Sigmoid colon (tissue), 6 donors: ENCODE measurements at regions not wholly inside any gene's neighbourhood (a gene's known extent, or its start where the extent isn't known, plus 50 kb on each side); places are given as distances from the start of the nearest gene placed in this dataset.

Experiments
- DNase-seq: peaks from one replicate; pipeline ENCODE4 v3.0.0-alpha.2; 2019
- H3K27ac ChIP-seq, 4 donors: fragments of 200-600 bp; sonication (generic); one replicate each; pipeline ENCODE4 v1.5.1; 2016 to 2019; ENCODE audit warnings: mild to moderate bottlenecking in 1 of 4
- H3K27me3 ChIP-seq, 3 donors: fragments of 200-600 bp; sonication (generic); one replicate each; pipeline ENCODE4 v1.5.1; 2019; ENCODE audit warnings: mild to moderate bottlenecking in 1 of 3
- H3K36me3 ChIP-seq, 4 donors: fragments of 200-600 bp; sonication (generic); one replicate each; pipeline ENCODE4 v1.5.1; 2016 to 2019
- H3K4me1 ChIP-seq, 4 donors: fragments of 200-600 bp; sonication (generic); one replicate each; pipeline ENCODE4 v1.5.1; 2017 to 2019
- H3K4me3 ChIP-seq, 4 donors: fragments of 200-600 bp; sonication (generic); one replicate each; pipeline ENCODE4 v1.5.1; 2017 to 2019; ENCODE audit warnings: mild to moderate bottlenecking in 2 of 4, moderate library complexity in 1 of 4
- H3K9me3 ChIP-seq, 4 donors: fragments of 200-600 bp in 3 of 4; sonication (generic) in 3 of 4; one replicate each; pipeline versions ENCODE4 v1.5.1 to v1.6.1; 2013 to 2019
- EP300 ChIP-seq, 4 donors: sonication (generic); formaldehyde crosslinking; IDR thresholded peaks; one replicate each; pipeline ENCODE4 v1.6.1; 2017; ENCODE audit warnings: antibody characterized with exemption in 4 of 4
- POLR2A ChIP-seq, 2 donors: fragments of 450-650 bp; IDR thresholded peaks; one replicate each; pipeline ENCODE4 v1.6.1; 2016; ENCODE audit warnings: antibody characterized with exemption in 2 of 2, mild to moderate bottlenecking in 2 of 2, moderate library complexity in 2 of 2
- POLR2AphosphoS5 ChIP-seq, 4 donors: sonication (generic); formaldehyde crosslinking; IDR thresholded peaks; one replicate each; pipeline ENCODE4 v1.6.1; 2017; ENCODE audit warnings: antibody characterized with exemption in 4 of 4
- WGBS, 2 donors: extraction: QIAGEN DNeasy Blood & Tissue Kit; methylation state at CpG; one replicate each; pipeline ENCODE4 v1.1.7; 2013; 5-methylcytosine and 5-hydroxymethylcytosine counted together
- intact Hi-C: fragments of 100-400 bp; cut with DNase I; formaldehyde crosslinking; loops from one replicate; pipeline ENCODE4 v1.15.1; 2023
- TF ChIP-seq, protein P1 (sequence below), 4 experiments: fragments of 450-650 bp in 3 of 4; fragments of 200-600 bp in 1 of 4; IDR thresholded peaks; one replicate each; pipeline ENCODE4 v1.5.1; 2016 to 2019; ENCODE audit warnings: antibody characterized with exemption in 4 of 4, mild to moderate bottlenecking in 3 of 4, moderate library complexity in 2 of 4
- donor health status: healthy with polysubstance abuse.
- donor health status: healthy.

DNA sequence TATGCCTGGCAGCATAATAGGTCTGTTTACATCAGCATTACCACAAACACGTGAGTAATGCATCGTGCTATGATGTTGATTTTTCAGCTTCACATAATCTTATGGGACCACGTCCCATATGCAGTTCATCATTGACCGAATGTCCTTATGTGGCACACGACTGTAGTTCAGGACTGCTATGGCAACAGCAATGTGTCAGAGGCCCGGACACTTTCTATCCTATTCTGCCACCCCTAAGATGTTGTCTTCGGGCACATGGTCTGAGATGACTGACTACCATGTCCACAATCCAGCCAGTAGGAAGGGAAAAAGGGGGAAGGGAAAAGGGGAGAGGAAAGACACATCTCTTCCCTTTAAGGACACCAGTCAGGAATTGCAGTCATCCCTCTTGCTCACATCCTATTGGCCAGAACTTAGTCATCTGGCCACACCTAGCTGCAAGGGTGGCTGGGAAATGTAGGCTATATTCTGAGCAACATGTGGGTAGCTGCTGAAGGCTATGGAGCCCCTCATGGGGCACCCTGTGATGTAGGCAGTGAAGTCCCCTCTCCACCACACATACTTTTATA lies 196.0 kb upstream of the RBPJ start:
- H3K27ac ChIP-seq = no peak overlapping the region
- TF ChIP-seq, protein P1, sequence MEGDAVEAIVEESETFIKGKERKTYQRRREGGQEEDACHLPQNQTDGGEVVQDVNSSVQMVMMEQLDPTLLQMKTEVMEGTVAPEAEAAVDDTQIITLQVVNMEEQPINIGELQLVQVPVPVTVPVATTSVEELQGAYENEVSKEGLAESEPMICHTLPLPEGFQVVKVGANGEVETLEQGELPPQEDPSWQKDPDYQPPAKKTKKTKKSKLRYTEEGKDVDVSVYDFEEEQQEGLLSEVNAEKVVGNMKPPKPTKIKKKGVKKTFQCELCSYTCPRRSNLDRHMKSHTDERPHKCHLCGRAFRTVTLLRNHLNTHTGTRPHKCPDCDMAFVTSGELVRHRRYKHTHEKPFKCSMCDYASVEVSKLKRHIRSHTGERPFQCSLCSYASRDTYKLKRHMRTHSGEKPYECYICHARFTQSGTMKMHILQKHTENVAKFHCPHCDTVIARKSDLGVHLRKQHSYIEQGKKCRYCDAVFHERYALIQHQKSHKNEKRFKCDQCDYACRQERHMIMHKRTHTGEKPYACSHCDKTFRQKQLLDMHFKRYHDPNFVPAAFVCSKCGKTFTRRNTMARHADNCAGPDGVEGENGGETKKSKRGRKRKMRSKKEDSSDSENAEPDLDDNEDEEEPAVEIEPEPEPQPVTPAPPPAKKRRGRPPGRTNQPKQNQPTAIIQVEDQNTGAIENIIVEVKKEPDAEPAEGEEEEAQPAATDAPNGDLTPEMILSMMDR (IDR thresholded peaks at IDR 0.05) = no peak
- TF ChIP-seq EP300 (IDR thresholded peaks at IDR 0.05) = no peak
- TF ChIP-seq POLR2AphosphoS5 (IDR thresholded peaks at IDR 0.05) = no peak
- TF ChIP-seq POLR2A (IDR thresholded peaks at IDR 0.05) = no peak
- H3K36me3 ChIP-seq = no peaks in the 10 kb centered on the region
- H3K9me3 ChIP-seq = no peaks in the 10 kb centered on the region
- 87 to 89% methylated on average over 7 of the region's 7 CpGs for WGBS, 2 donors
- intact Hi-C loops = no loop called here
- H3K4me3 ChIP-seq = no peak overlapping the region
- H3K4me1 ChIP-seq = no peaks in the 10 kb centered on the region
- DNase-seq = no peak
- no peaks in the 10 kb centered on the region for H3K27me3 ChIP-seq

DNA sequence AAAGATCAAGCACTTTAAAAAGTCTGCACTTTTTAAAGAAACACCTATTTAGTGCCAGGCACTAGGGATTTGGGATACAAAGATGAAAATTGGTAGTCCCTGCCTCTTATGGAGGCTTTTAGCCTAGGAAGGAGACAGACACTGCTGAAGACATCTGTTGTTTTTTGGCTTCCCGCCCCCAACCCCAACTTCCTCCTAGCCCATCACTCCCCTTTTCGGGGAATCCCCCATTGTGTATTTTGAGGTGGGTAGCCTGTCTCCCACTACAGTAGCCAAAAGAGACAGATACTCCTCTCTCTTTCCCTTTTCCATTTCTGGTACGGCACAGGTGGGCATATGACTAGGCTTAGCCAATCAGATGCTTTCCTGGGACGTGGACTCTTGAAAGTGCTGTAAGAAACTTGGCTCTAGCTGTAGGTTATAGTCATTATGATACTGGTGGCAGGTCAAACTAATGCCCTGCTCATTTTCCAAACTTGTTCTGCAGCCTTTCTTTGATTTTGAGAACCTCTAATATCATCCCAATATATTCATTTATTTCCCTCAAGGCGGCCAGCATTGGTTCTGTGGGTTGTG lies 194.6 kb upstream of the RBPJ start:
- no peak for DNase-seq
- H3K27ac ChIP-seq = no peak overlapping the region
- 79 to 80% methylated on average over 5 of the region's 5 CpGs for WGBS, 2 donors
- H3K9me3 ChIP-seq = no peaks in the 10 kb centered on the region
- intact Hi-C loops = no loop called here
- TF ChIP-seq EP300 (IDR thresholded peaks at IDR 0.05) (no peak), POLR2AphosphoS5 (IDR thresholded peaks at IDR 0.05) (no peak), POLR2A (IDR thresholded peaks at IDR 0.05) (no peak)
- TF ChIP-seq, protein P1 (IDR thresholded peaks at IDR 0.05) = no peak
- no peaks in the 10 kb centered on the region for H3K4me1 ChIP-seq
- H3K4me3 ChIP-seq = no peak overlapping the region
- H3K27me3 ChIP-seq = no peaks in the 10 kb centered on the region
- H3K36me3 ChIP-seq = no peaks in the 10 kb centered on the region

DNA sequence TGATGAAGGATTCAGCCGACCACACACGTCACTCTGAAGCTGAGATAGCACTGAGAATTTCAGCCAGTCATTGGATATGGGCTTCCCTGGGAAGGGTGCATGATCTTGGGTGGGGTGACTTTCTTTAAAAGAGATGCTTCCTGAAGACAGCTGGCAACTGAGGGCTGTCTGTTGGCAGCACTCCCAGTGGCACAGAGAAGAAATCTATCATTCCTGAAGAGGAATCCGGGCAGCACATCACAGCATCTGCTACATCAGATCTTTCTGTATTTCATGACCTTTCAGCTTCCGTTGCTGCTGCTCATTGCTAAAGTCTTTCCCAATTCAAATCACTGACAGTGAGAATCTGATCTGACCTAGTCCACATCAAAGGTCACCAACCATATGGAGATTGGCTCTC lies 193.8 kb upstream of the RBPJ start:
- TF ChIP-seq, protein P1 (IDR thresholded peaks at IDR 0.05) = no peak
- TF ChIP-seq EP300 (IDR thresholded peaks at IDR 0.05) = no peak
- no peak for TF ChIP-seq POLR2AphosphoS5 (IDR thresholded peaks at IDR 0.05)
- TF ChIP-seq POLR2A (IDR thresholded peaks at IDR 0.05) = no peak
- intact Hi-C loops = no loop called here
- Histone ChIP-seq H3K27ac (no peak overlapping the region), H3K27me3 (no peaks in the 10 kb centered on the region), H3K9me3 (no peaks in the 10 kb centered on the region), H3K36me3 (no peaks in the 10 kb centered on the region), H3K4me3 (no peak overlapping the region), H3K4me1 (no peaks in the 10 kb centered on the region)
- WGBS, 2 donors = 91 to 93% methylated on average over 4 of the region's 4 CpGs
- DNase-seq = no peak

DNA sequence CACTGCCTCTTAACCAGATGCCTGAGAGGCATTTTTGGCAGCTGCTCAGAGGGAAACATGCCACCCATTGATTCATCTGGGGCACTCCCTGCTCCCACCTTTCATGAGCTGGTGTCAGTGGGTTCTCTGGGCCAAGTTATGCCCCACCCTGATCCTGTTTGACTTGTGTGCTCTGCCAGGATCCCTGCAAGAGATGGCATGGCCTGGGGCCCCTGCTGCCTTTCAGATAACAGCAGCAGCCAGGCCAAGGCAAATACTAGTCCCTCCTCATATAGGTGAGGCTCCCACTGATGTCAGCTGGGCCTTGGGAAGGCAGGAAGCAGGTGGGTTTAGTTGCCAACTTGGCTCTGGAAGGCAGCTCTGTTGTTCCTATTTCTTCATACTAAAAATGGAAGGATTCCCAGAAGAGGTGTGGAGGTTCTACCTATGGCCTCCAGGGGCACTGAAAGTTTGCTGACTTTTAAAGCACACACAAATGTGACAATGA lies 192.9 kb upstream of the RBPJ start:
- H3K27ac ChIP-seq = no peak overlapping the region
- no peaks in the 10 kb centered on the region for H3K36me3 ChIP-seq
- no peaks in the 10 kb centered on the region for H3K4me1 ChIP-seq
- TF ChIP-seq POLR2A (IDR thresholded peaks at IDR 0.05) (no peak), POLR2AphosphoS5 (IDR thresholded peaks at IDR 0.05) (no peak), EP300 (IDR thresholded peaks at IDR 0.05) (no peak)
- TF ChIP-seq, protein P1 (IDR thresholded peaks at IDR 0.05) = no peak
- H3K9me3 ChIP-seq = no peaks in the 10 kb centered on the region
- no peaks in the 10 kb centered on the region for H3K27me3 ChIP-seq
- intact Hi-C loops = no loop called here
- no peak for DNase-seq
- no peak overlapping the region for H3K4me3 ChIP-seq

DNA sequence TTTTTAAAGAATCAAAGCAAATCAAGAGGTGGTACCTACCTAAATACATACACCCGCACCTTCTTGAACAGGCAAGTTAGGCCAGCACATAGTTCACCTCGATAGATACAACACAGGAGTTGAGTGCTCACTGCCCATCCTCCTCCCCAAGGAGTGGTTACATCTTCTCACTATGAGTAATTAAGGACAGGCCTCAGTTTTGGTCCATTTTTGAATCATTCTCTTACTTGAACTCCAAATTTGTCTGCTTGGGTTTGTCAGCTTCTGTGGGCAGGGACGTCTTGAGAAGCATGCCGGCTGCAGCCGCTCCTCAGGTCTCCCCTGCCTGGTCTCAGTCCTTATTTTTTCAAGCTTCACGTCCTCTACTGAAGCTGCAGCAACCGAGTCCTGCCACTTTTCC lies 190.6 kb upstream of the RBPJ start:
- no peak for DNase-seq
- Histone ChIP-seq H3K27me3 (no peaks in the 10 kb centered on the region), H3K27ac (no peak overlapping the region), H3K9me3 (no peaks in the 10 kb centered on the region), H3K4me1 (no peaks in the 10 kb centered on the region), H3K4me3 (no peak overlapping the region), H3K36me3 (no peaks in the 10 kb centered on the region)
- intact Hi-C loops = no loop called here
- TF ChIP-seq POLR2A (IDR thresholded peaks at IDR 0.05) = no peak
- TF ChIP-seq, protein P1 (IDR thresholded peaks at IDR 0.05) = no peak
- TF ChIP-seq EP300 (IDR thresholded peaks at IDR 0.05) = no peak
- TF ChIP-seq POLR2AphosphoS5 (IDR thresholded peaks at IDR 0.05) = no peak
- 85 to 91% methylated on average over 7 of the region's 7 CpGs for WGBS, 2 donors
